ENCODE measurements at regions not wholly inside any gene's neighbourhood (a gene's known extent, or its start where the extent isn't known, plus 50 kb on each side); places are given as distances from the start of the nearest gene placed in this dataset.

- no peak for DNase-seq
Observed at GRCh38 chr5:176711883-176712282, 64.6 kb downstream of the TSPAN17 start.

- no peak for DNase-seq
Observed at GRCh38 chr5:176712546-176713304, 65.4 kb downstream of the TSPAN17 start.

GRCh38 chr5:176713409-176713808, 66.1 kb downstream of the TSPAN17 start:
- no peak for DNase-seq

- no peak for DNase-seq
Observed at GRCh38 chr5:176714067-176714466, 66.8 kb downstream of the TSPAN17 start.

GRCh38 chr5:176716320-176716719, 69.0 kb downstream of the TSPAN17 start:
- DNase-seq = no peak

GRCh38 chr5:176719113-176719739, 71.9 kb downstream of the TSPAN17 start:
- no peak for DNase-seq

GRCh38 chr5:176721509-176721908, 74.2 kb downstream of the TSPAN17 start:
- no peak for DNase-seq

- no peak for DNase-seq
Observed at GRCh38 chr5:176722757-176723156, 75.5 kb downstream of the TSPAN17 start.

GRCh38 chr5:176723440-176723839, 76.2 kb downstream of the TSPAN17 start:
- DNase-seq = no peak

GRCh38 chr5:176724472-176724871, 77.2 kb downstream of the TSPAN17 start:
- peak; percentile 62 for DNase-seq

GRCh38 chr5:176725521-176726280, 78.4 kb downstream of the TSPAN17 start:
- no peak for DNase-seq

- no peak for DNase-seq
Observed at GRCh38 chr5:176726746-176727527, 79.7 kb downstream of the TSPAN17 start.

GRCh38 chr5:176727528-176727900, 80.2 kb downstream of the TSPAN17 start:
- no peak for DNase-seq

- DNase-seq = no peak
Observed at GRCh38 chr5:176727983-176728675, 80.8 kb downstream of the TSPAN17 start.

GRCh38 chr5:176728831-176729251, 81.5 kb upstream of the UNC5A start:
- DNase-seq = no peak

- DNase-seq = no peak
Observed at GRCh38 chr5:176730815-176731475, 79.4 kb upstream of the UNC5A start.

GRCh38 chr5:176731506-176732160, 78.7 kb upstream of the UNC5A start:
- no peak for DNase-seq

- DNase-seq = no peak
Observed at GRCh38 chr5:176732306-176732705, 78.1 kb upstream of the UNC5A start.

GRCh38 chr5:176732736-176733405, 77.5 kb upstream of the UNC5A start:
- DNase-seq = no peak

- no peak for DNase-seq
Observed at GRCh38 chr5:176733406-176734262, 76.7 kb upstream of the UNC5A start.
